Transverse colon (tissue), 4 donors: ENCODE measurements at regions not wholly inside any gene's neighbourhood (a gene's known extent, or its start where the extent isn't known, plus 50 kb on each side); places are given as distances from the start of the nearest gene placed in this dataset.

ENCODE experiments used
- CTCF ChIP-seq, 5 experiments: fragments of 200-600 bp in 3 of 5; fragments of 450-650 bp in 2 of 5; sonication (generic) in 3 of 5; IDR thresholded peaks; 1 replicate in 2 of 5; 2 replicates in 3 of 5; pipeline ENCODE4 v1.5.1; 2016 to 2017; ENCODE audit warnings: antibody characterized with exemption in 5 of 5, inconsistent platforms in 3 of 5, mild to moderate bottlenecking in 2 of 5, moderate library complexity in 1 of 5
- POLR2AphosphoS5 ChIP-seq, 3 donors: sonication (generic); formaldehyde crosslinking; IDR thresholded peaks; one replicate each; pipeline ENCODE4 v1.6.1; 2016; ENCODE audit warnings: antibody characterized with exemption in 3 of 3

DNA sequence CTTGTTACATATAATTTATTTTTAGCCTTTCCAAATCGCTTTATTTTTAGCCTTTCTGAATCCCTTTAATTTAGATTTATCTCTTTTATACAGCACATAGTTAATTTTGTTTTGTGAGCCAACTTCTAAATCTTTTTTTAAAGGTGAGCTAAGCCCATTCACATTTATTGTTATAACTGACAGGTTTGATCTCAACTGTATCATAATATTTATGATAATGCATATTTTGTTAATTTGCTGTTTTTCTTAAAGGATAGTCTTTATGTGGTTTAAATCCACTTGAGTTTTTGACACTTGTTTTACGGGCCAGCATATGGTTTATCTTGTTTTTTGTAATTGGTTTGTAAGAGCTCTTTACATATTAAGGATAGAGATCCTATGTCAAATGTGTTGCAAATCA is 177.8 kb upstream of the SMIM23 start:
- TF ChIP-seq POLR2AphosphoS5 (IDR thresholded peaks at IDR 0.05) (no peak), CTCF (IDR thresholded peaks at IDR 0.05) (no peak)
